ENCODE measurements at regions not wholly inside any gene's neighbourhood (a gene's known extent, or its start where the extent isn't known, plus 50 kb on each side); places are given as distances from the start of the nearest gene placed in this dataset.
"Not testable (repeated sequence)": the region's sequence is repeated elsewhere in the genome, so short reads cannot be mapped to it uniquely, and the experiment has no call there.

GRCh38 chr6:22115559-22115958 lies 181.3 kb downstream of the PRL start:
- DNase-seq (ENCODE audit: low read depth in 4 of 4, low spot score in 2 of 4): no peak

- no peak for DNase-seq (ENCODE audit: low read depth in 4 of 4, low spot score in 2 of 4)
Measured at GRCh38 chr6:22117631-22118030, 179.2 kb downstream of the PRL start.

- no peak for DNase-seq (ENCODE audit: low read depth in 4 of 4, low spot score in 2 of 4)
Measured at GRCh38 chr6:22119500-22119899, 177.3 kb downstream of the PRL start.

GRCh38 chr6:22124756-22125155 lies 172.1 kb downstream of the PRL start:
- no peak for DNase-seq (ENCODE audit: low read depth in 4 of 4, low spot score in 2 of 4)

- no peak for DNase-seq (ENCODE audit: low read depth in 4 of 4, low spot score in 2 of 4)
Measured at GRCh38 chr6:22126910-22127309, 169.9 kb downstream of the PRL start.

DNA sequence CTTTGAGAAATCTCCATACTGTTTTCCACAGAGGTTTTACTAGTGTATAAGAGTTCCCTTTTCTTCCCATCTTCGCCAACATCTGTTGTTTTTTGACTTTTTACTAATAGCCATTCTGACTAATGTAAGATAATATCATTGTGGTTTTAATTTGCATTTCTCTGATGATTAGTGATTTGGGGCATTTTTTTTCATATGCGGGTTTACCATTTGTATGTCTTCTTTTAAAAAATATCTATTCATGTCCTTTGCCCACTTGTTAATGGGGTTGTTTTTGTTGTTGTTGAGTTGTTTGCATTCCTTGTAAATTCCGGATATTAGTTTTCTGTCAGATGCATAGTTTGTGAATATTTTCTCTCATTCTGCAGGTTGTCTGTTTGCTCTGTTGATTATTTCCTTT lies 167.1 kb downstream of the PRL start:
- DNase-seq (ENCODE audit: low read depth in 4 of 4, low spot score in 2 of 4): no peak

GRCh38 chr6:22132656-22133055 lies 164.2 kb downstream of the PRL start:
- no peak for DNase-seq (ENCODE audit: low read depth in 4 of 4, low spot score in 2 of 4)

DNA sequence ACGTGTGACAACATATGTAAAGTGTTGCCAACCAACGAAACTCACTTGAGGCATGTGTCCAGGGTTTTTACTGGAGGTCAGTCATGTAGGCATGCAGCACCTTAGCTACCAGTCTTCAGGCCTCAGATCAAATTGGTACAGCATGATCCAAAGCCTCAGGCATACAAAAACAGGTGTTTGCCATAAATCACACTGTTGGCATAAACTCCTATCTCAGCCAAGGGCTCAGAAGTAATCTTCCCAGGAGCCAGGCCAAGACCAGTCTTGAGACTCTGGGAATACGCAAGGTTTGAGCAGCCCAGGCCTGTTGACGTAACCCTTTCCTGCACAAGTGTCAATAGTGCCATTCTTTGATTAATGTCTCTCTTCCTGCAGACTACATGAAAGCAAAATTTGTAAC lies 163.5 kb downstream of the PRL start:
- DNase-seq (ENCODE audit: low read depth in 4 of 4, low spot score in 2 of 4): no peak

DNA sequence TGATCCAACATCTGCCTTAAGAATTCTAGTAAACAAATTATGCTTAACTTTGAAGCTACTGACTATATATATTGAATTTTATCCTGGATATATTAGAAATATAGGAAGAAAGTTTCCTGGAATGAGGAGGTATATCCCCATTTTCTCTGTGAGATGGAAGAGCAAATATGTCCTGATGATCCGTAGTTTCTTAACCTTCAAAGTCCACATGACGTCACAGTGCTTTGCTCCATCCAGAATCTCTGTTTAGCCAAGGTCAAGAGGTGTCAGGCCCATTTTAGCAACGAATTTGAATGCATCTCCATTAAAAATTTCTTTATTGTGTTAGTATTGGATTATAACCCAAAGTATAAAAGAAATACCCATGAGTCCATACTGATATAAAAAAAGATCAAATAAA lies 162.5 kb downstream of the PRL start:
- DNase-seq (ENCODE audit: low read depth in 4 of 4, low spot score in 2 of 4): no peak

GRCh38 chr6:22135395-22135794 lies 161.4 kb downstream of the PRL start:
- no peak for DNase-seq (ENCODE audit: low read depth in 4 of 4, low spot score in 2 of 4)

DNA sequence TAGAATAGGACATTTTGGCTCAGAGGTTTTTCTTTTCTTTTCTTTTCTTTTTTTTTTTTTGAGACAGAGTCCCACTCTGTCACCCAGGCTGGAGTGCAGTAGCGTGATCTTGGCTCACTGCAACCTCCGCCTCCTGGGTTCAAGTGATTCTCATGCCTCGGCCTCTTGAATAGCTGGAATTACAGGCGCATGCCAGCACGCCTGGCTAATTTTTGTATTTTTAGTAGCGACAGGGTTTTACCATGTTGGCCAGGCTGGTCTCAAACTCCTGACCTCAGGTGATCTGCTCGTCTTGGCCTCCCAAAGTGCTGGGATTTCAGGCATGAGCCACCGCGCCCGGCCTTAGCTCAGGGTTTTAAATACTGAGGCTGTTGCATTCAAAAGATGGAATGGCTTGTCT lies 156.1 kb downstream of the PRL start:
- DNase-seq (ENCODE audit: low read depth in 4 of 4, low spot score in 2 of 4): not testable (repeated sequence)

GRCh38 chr6:22141241-22141745 lies 155.5 kb downstream of the PRL start:
- peak in 1 of 4 donors; percentile 54 for DNase-seq (ENCODE audit: low read depth in 4 of 4, low spot score in 2 of 4)

DNA sequence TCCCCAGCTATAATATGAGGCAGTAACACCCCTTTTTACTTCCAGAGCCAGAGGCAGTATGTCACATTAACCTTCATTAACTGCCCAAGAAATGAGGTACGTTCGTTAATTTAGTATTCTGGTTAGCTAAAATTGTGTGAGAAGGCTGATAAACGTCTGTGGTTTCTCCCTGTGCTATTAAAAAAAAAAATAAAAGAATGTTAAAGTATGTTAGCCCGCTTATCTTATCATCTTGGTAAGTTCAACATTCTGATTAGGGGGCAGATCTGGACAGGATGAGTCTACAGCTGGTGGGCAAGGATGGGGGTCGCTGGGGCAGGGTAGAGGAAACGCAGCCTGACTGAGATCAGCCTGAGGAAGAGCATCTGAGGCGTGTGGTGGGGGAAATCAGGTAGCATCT lies 154.0 kb downstream of the PRL start:
- DNase-seq (ENCODE audit: low read depth in 4 of 4, low spot score in 2 of 4): no peak

- no peak for DNase-seq (ENCODE audit: low read depth in 4 of 4, low spot score in 2 of 4)
Measured at GRCh38 chr6:22145376-22145775, 151.5 kb downstream of the PRL start.

DNA sequence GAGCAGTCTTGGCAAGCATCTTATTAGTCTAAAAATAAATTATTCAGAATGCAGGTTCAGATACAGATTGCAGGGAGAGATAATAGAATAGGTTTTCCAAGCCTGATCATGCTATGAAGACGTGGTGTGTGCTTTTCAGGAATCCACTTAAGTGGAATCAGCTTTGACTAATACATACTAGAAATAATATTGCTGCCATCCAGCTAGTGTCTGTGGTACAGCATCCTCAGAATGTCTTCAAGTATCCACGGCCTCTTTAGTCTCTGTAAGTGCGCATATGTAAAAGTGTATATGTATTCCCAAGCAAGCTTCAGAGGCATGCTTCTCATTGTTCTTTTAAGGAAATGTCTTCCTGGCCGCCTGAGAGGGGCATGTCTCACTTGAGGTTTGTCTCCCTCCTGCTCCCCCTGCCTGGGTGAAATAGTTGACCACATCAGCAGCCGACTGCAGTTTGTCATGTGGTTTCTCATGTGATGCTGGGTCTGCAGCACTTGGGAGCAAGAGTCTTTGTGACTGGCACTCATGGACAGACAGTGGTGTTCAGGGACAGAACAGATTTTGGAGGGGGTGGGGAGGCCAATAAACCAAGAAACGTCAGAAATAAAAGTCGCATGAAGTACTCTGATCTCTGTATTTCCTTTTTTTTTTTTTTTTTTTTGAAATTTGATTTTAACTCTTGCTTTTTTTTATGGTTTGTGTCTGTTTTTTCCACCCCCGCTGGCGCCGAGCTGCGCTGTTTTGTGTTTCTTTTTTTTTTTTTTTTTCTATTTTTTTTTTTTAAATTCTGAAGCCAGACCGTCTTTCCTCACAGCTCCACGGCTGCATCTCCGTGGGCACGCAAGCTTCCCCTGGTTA lies 150.8 kb downstream of the PRL start:
- peak in 3 of 4 donors; percentile 52 to 58 (median 56) for DNase-seq (ENCODE audit: low read depth in 4 of 4, low spot score in 2 of 4)

- DNase-seq (ENCODE audit: low read depth in 4 of 4, low spot score in 2 of 4): no peak
Measured at GRCh38 chr6:22146678-22146930, 150.2 kb downstream of the PRL start.

DNA sequence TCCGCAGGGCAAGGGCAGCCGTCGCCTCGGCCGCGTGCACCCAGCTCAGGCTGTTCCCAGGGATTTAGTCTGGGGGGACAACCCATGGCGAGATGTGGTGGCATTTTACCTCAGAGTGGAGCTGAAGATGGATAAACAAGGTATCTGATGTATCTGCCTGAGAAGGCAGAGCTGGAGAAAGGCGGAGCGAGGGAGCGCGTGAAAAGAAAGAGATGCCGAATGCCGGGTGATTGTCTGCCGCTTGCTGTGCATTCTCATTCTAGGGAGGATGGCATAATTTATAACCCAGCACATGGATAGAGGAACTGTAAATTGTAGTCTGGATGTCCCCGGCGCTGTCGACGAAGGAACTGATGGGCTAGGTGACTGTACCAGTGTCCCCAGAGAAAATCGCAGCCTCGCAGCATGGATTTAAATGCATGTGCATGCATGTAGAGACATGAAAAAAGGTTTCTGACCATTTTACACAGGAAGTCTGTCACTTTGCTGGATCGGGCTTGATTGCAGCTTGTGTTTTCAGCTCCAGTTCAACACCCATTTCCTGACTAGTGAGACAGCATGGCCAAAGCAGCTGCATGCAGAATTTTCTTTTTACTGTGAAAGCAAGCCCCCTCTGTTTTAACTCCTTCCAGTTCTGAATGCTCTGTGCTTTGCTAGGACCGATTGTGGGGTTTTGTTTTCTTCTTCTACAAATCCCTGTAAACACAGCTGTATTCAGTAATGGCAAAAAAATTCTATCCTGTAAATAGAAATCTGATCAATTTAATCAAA lies 149.7 kb downstream of the PRL start:
- DNase-seq (ENCODE audit: low read depth in 4 of 4, low spot score in 2 of 4): peak in 1 of 4 donors; percentile 45

GRCh38 chr6:22147921-22148776 lies 148.7 kb downstream of the PRL start:
- peak in 3 of 4 donors; percentile 82 to 89 (median 86) for DNase-seq (ENCODE audit: low read depth in 4 of 4, low spot score in 2 of 4)

- DNase-seq (ENCODE audit: low read depth in 4 of 4, low spot score in 2 of 4): no peak
Measured at GRCh38 chr6:22149096-22149495, 147.7 kb downstream of the PRL start.

GRCh38 chr6:22149501-22150367 lies 147.1 kb downstream of the PRL start:
- DNase-seq (ENCODE audit: low read depth in 4 of 4, low spot score in 2 of 4): peak in 3 of 4 donors; percentile 56 to 66 (median 63)

Measured in left renal cortex interstitium (tissue), 4 donors.